Neutrophil (primary cell): ENCODE measurements at regions not wholly inside any gene's neighbourhood (a gene's known extent, or its start where the extent isn't known, plus 50 kb on each side); places are given as distances from the start of the nearest gene placed in this dataset.
"Not testable (repeated sequence)": the region's sequence is repeated elsewhere in the genome, so short reads cannot be mapped to it uniquely, and the experiment has no call there.

Experiments used
- H3K27ac ChIP-seq: fragments of 200-600 bp; sonication (generic); 2 replicates; pipeline ENCODE4 v1.5.1; 2016; ENCODE audit warnings: mild to moderate bottlenecking, moderate library complexity
- H3K27me3 ChIP-seq: fragments of 200-600 bp; sonication (generic); 2 replicates; pipeline ENCODE4 v1.6.0; 2016; ENCODE audit warnings: mild to moderate bottlenecking
- H3K36me3 ChIP-seq: fragments of 200-600 bp; sonication (generic); 2 replicates; pipeline ENCODE4 v1.5.1; 2017
- H3K4me1 ChIP-seq, 2 experiments: fragments of 200-600 bp in 1 of 2; sonication (generic) in 1 of 2; 1 replicate in 1 of 2; 2 replicates in 1 of 2; pipeline versions ENCODE4 v1.5.1 to v1.6.1; 2013 to 2016; ENCODE audit warnings: low read depth in 1 of 2, low read length in 1 of 2, mild to moderate bottlenecking in 1 of 2, moderate library complexity in 1 of 2; ENCODE audit not compliant: control insufficient read depth in 1 of 2, insufficient read depth in 1 of 2
- H3K4me3 ChIP-seq, 2 experiments: fragments of 200-600 bp in 1 of 2; sonication (generic) in 1 of 2; 1 replicate in 1 of 2; 2 replicates in 1 of 2; pipeline ENCODE4 v1.5.1; 2013 to 2016; ENCODE audit warnings: low read depth in 1 of 2, low read length in 1 of 2, mild to moderate bottlenecking in 1 of 2, moderate library complexity in 1 of 2
- H3K9me3 ChIP-seq: fragments of 200-600 bp; sonication (generic); 2 replicates; pipeline ENCODE4 v1.5.1; 2016
- CTCF ChIP-seq: fragments of 200-600 bp; sonication (generic); IDR thresholded peaks from 2 replicates; pipeline ENCODE4 v1.5.1; 2016; ENCODE audit warnings: antibody characterized with exemption

GRCh38 chr16:58866935-58867334 lies 132.8 kb upstream of the GOT2 start:
- Histone ChIP-seq H3K36me3 (no peaks in the 10 kb centered on the region), H3K27me3 (no peaks in the 10 kb centered on the region), H3K4me3 (no peak overlapping the region), H3K27ac (no peak overlapping the region), H3K4me1 (no peaks in the 10 kb centered on the region), H3K9me3 (no peaks in the 10 kb centered on the region)
- TF ChIP-seq CTCF = no peak

GRCh38 chr16:58863761-58864160 lies 129.6 kb upstream of the GOT2 start:
- Histone ChIP-seq H3K9me3 (no peaks in the 10 kb centered on the region), H3K36me3 (no peaks in the 10 kb centered on the region), H3K4me3 (no peak overlapping the region), H3K4me1 (peaks cover 0 to 11% of the 10 kb centered on the region in 2 experiments), H3K27ac (no peak overlapping the region), H3K27me3 (no peaks in the 10 kb centered on the region)
- TF ChIP-seq CTCF = no peak

- no peak overlapping the region for H3K4me3 ChIP-seq
- no peaks in the 10 kb centered on the region for H3K9me3 ChIP-seq
- no peaks in the 10 kb centered on the region for H3K36me3 ChIP-seq
- H3K27me3 ChIP-seq = no peaks in the 10 kb centered on the region
- TF ChIP-seq CTCF = no peak
- no peak overlapping the region for H3K27ac ChIP-seq
- peaks cover 0 to 11% of the 10 kb centered on the region in 2 experiments for H3K4me1 ChIP-seq
These were observed 128.9 kb upstream of the GOT2 start for GRCh38 chr16:58863042-58863441.

- Histone ChIP-seq H3K27ac (no peak overlapping the region), H3K4me1 (peaks cover 0 to 11% of the 10 kb centered on the region in 2 experiments), H3K27me3 (no peaks in the 10 kb centered on the region), H3K36me3 (no peaks in the 10 kb centered on the region), H3K4me3 (no peak overlapping the region), H3K9me3 (no peaks in the 10 kb centered on the region)
- no peak for TF ChIP-seq CTCF
These were observed 128.4 kb upstream of the GOT2 start for GRCh38 chr16:58862334-58863021.

GRCh38 chr16:58859958-58860669 lies 126.0 kb upstream of the GOT2 start:
- H3K27me3 ChIP-seq = no peaks in the 10 kb centered on the region
- no peak for TF ChIP-seq CTCF
- peaks cover 0 to 17% of the 10 kb centered on the region in 2 experiments for H3K4me1 ChIP-seq
- no peaks in the 10 kb centered on the region for H3K9me3 ChIP-seq
- no peaks in the 10 kb centered on the region for H3K36me3 ChIP-seq
- no peak overlapping the region for H3K27ac ChIP-seq
- no peak overlapping the region for H3K4me3 ChIP-seq

- not testable (repeated sequence) for H3K9me3 ChIP-seq, H3K4me3 ChIP-seq, H3K27ac ChIP-seq, H3K27me3 ChIP-seq, H3K36me3 ChIP-seq
- H3K4me1 ChIP-seq = peaks cover 0 to 19% of the 10 kb centered on the region in 2 experiments
These were observed 124.5 kb upstream of the GOT2 start for GRCh38 chr16:58858577-58858976.
